ENCODE measurements at regions not wholly inside any gene's neighbourhood (a gene's known extent, or its start where the extent isn't known, plus 50 kb on each side); places are given as distances from the start of the nearest gene placed in this dataset.
"Not testable (repeated sequence)": the region's sequence is repeated elsewhere in the genome, so short reads cannot be mapped to it uniquely, and the experiment has no call there.

- intact Hi-C loops (cut with micrococcal nuclease): no loop called here
Observed at GRCh38 chr10:33655165-33655815, 320.8 kb upstream of the NRP1 start.

DNA sequence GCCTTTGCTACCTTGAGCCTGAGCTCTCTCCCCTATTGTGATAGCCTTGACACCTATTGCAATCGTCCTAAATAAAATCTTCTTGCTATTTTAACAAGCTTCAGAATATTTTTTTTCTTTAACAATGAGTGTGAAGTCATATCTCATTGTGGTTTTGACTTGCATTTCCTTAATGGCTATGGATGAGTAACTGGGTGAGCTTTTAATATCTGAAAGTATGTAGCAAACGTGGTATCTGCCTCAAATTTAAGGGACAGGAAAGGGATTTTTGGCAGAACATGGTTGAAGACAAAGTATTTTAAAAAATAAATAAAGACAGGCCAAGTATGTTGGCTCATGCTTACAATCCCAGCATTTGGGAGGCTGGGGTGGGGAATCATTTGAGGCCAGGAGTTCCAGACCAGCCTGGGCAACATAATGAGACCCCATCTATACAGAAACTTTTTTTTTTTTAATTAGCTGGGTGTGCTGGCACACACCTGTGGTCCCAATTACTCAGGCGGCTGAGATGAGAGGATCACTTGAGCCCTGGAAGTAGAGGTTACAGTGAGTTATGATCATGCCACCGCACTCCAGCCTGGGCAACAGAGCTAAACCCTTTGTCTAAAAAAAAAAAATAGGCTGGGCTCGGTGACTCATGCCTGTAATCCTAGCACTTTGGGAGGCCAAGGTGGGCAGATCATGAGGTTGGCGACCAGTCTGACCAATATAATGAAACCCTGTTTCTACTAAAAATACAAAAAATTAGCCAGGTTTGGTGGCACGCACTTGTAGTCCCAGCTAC is 319.3 kb upstream of the NRP1 start:
- Histone ChIP-seq H3K4me1 (peaks cover 10% of the 10 kb centered on the region), H3K27ac (replicated peaks) (no peak overlapping the region), H3K4me3 (no peak overlapping the region), H3K9me3 (replicated peaks) (peaks cover 19% of the 10 kb centered on the region), H3K36me3 (no peaks in the 10 kb centered on the region), H3K27me3 (ENCODE audit: low read depth) (no peaks in the 10 kb centered on the region)
- DNase-seq: no peak
- intact Hi-C loops (cut with micrococcal nuclease): no loop called here
- no peak for TF ChIP-seq CTCF (IDR thresholded peaks at IDR 0.05; ENCODE audit: borderline replicate concordance)

More at GRCh38 chr10:33655165-33655815, 320.8 kb upstream of the NRP1 start:
- H3K4me3 ChIP-seq: no peak overlapping the region
- DNase-seq: no peak
- TF ChIP-seq CTCF (IDR thresholded peaks at IDR 0.05; ENCODE audit: borderline replicate concordance): no peak
- peaks cover 13% of the 10 kb centered on the region for H3K9me3 ChIP-seq (replicated peaks)
- H3K27me3 ChIP-seq (ENCODE audit: low read depth): no peaks in the 10 kb centered on the region
- no peak overlapping the region for H3K27ac ChIP-seq (replicated peaks)
- H3K36me3 ChIP-seq: no peaks in the 10 kb centered on the region
- peaks cover 10% of the 10 kb centered on the region for H3K4me1 ChIP-seq

GRCh38 chr10:33652870-33653269 is 318.4 kb upstream of the NRP1 start:
- no peaks in the 10 kb centered on the region for H3K36me3 ChIP-seq
- no peak overlapping the region for H3K27ac ChIP-seq (replicated peaks)
- no peaks in the 10 kb centered on the region for H3K27me3 ChIP-seq (ENCODE audit: low read depth)
- TF ChIP-seq CTCF (IDR thresholded peaks at IDR 0.05; ENCODE audit: borderline replicate concordance): no peak
- peaks cover 24% of the 10 kb centered on the region for H3K9me3 ChIP-seq (replicated peaks)
- H3K4me1 ChIP-seq: peaks cover 10% of the 10 kb centered on the region
- no peak overlapping the region for H3K4me3 ChIP-seq
- DNase-seq: no peak
- intact Hi-C loops (cut with micrococcal nuclease): no loop called here

GRCh38 chr10:33650131-33650530 is 315.7 kb upstream of the NRP1 start:
- H3K4me1 ChIP-seq; H3K4me3 ChIP-seq; intact Hi-C loops (cut with micrococcal nuclease); H3K27me3 ChIP-seq (ENCODE audit: low read depth); H3K36me3 ChIP-seq; H3K27ac ChIP-seq (replicated peaks); DNase-seq: not testable (repeated sequence)
- H3K9me3 ChIP-seq (replicated peaks): peaks cover 24% of the 10 kb centered on the region

DNA sequence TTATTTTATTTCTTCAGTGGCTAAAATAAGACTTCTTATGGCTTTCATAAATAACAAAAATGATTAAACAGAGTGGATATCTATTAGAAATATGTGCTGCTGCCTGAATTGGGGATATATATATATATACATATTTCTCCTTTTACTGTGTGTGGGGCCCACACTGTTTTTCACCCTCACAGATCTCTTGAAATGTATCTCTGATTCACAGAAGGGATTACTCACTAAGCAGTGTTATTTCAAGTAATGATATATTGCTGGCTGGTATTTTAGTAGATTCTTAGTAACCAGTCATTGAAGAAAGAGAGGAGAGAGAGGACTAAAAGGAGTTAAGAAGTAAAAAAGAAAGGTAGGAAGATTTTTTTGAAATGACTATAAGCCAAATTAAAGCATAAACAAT is 308.6 kb upstream of the NRP1 start:
- peaks cover 5% of the 10 kb centered on the region for H3K4me1 ChIP-seq
- intact Hi-C loops (cut with micrococcal nuclease): no loop called here
- H3K36me3 ChIP-seq: no peaks in the 10 kb centered on the region
- no peaks in the 10 kb centered on the region for H3K9me3 ChIP-seq (replicated peaks)
- TF ChIP-seq CTCF (IDR thresholded peaks at IDR 0.05; ENCODE audit: borderline replicate concordance): no peak
- no peak overlapping the region for H3K27ac ChIP-seq (replicated peaks)
- DNase-seq: no peak
- H3K27me3 ChIP-seq (ENCODE audit: low read depth): no peaks in the 10 kb centered on the region
- no peak overlapping the region for H3K4me3 ChIP-seq

- no peak overlapping the region for H3K4me3 ChIP-seq
- H3K4me1 ChIP-seq: no peaks in the 10 kb centered on the region
- no peak for DNase-seq
- intact Hi-C loops (cut with micrococcal nuclease): no loop called here
- H3K36me3 ChIP-seq: no peaks in the 10 kb centered on the region
- TF ChIP-seq CTCF (IDR thresholded peaks at IDR 0.05; ENCODE audit: borderline replicate concordance): no peak
- H3K27me3 ChIP-seq (ENCODE audit: low read depth): no peaks in the 10 kb centered on the region
- H3K9me3 ChIP-seq (replicated peaks): no peaks in the 10 kb centered on the region
- H3K27ac ChIP-seq (replicated peaks): no peak overlapping the region
Observed at GRCh38 chr10:33638891-33639290, 304.4 kb upstream of the NRP1 start.

Data from left ventricle myocardium inferior (tissue), 1 donor.